Activated CD4-positive, alpha-beta memory T cell treated with anti-CD3 and anti-CD28 coated beads for 36 hours (primary cell): ENCODE measurements at regions not wholly inside any gene's neighbourhood (a gene's known extent, or its start where the extent isn't known, plus 50 kb on each side); places are given as distances from the start of the nearest gene placed in this dataset.
"Not testable (repeated sequence)": the region's sequence is repeated elsewhere in the genome, so short reads cannot be mapped to it uniquely, and the experiment has no call there.

ENCODE experiments used
- CTCF ChIA-PET: fragments of 350-600 bp; sonication (Branson Sonifier 250); formaldehyde crosslinking; loops from one replicate; lab custom pipeline; 2021; ENCODE audit warnings: antibody characterized with exemption, inconsistent platforms; lab: Charles Lee
- POLR2A ChIA-PET: fragments of 350-600 bp; sonication (Branson Sonifier 250); formaldehyde crosslinking; loops from one replicate; lab custom pipeline; 2021; ENCODE audit warnings: antibody characterized with exemption; lab: Charles Lee
- DNase-seq: peaks from one replicate; pipeline ENCODE4 v3.0.0-alpha.2; 2020
- H3K27ac Mint-ChIP-seq: one replicate; pipeline ENCODE4 v1.8.0; 2021; ENCODE audit warnings: mixed read lengths
- H3K27me3 Mint-ChIP-seq: one replicate; pipeline ENCODE4 v1.8.0; 2021; ENCODE audit warnings: mixed read lengths
- H3K36me3 Mint-ChIP-seq: one replicate; pipeline ENCODE4 v1.8.0; 2021; ENCODE audit warnings: mixed read lengths
- H3K4me1 Mint-ChIP-seq: one replicate; pipeline ENCODE4 v1.8.0; 2021; ENCODE audit warnings: low read depth, mixed read lengths
- H3K4me3 Mint-ChIP-seq: one replicate; pipeline ENCODE4 v1.8.0; 2021; ENCODE audit warnings: mild to moderate bottlenecking, mixed read lengths
- H3K9me3 Mint-ChIP-seq: one replicate; pipeline ENCODE4 v1.8.0; 2021; ENCODE audit warnings: mixed read lengths
- intact Hi-C: fragments of 100-400 bp; cut with micrococcal nuclease; formaldehyde crosslinking; loops from one replicate; pipeline ENCODE4 v1.15.1; 2023

DNA sequence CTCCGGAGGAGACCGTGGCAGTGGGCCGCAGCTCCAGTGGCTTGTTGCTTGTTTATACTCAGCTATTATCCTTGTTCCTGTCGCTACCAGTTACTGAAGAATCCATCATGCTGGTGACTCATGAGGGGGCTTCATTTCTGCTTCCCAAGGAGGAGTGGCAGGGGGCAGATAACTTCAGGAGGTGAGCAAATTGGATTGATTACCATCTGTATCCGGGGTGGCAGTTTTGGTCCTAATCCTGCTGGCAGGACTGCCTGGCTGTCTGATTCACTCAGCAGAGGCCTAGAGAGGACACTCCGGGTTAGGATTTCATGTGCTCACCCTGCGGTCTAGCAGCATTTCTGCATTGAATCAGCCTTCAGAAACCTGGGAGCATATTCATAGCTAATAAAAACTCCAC, 230.0 kb downstream of the ACTR3 start:
- H3K4me1 Mint-ChIP-seq: no peaks in the 10 kb centered on the region
- DNase-seq: no peak
- POLR2A ChIA-PET: no interaction called here
- no peak overlapping the region for H3K4me3 Mint-ChIP-seq
- H3K27ac Mint-ChIP-seq: no peak overlapping the region
- H3K9me3 Mint-ChIP-seq: no peaks in the 10 kb centered on the region
- CTCF ChIA-PET: no interaction called here
- no peaks in the 10 kb centered on the region for H3K36me3 Mint-ChIP-seq
- peaks cover 5% of the 10 kb centered on the region for H3K27me3 Mint-ChIP-seq
- intact Hi-C loops: no loop called here

DNA sequence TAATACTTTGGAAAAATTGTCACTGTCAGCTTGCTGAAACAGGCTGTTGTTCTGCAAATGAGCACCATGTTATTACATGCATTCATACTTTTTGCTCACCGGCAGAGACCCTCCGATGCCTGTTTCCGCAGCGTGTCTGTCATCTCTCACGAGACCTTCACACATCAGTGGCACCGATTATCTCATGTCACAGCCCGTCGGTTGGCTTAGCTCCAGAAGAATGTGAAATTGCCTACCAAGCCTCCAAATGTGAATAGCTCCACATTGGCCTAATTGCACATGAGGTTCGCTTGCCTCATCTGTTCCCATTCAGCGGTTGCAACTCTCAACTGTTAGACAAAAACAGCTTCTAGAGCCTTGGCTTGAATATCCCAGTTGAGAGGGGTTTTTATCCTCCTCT, 233.0 kb downstream of the ACTR3 start:
- POLR2A ChIA-PET: no interaction called here
- no peaks in the 10 kb centered on the region for H3K27me3 Mint-ChIP-seq
- intact Hi-C loops: no loop called here
- no peak overlapping the region for H3K4me3 Mint-ChIP-seq
- H3K27ac Mint-ChIP-seq: no peak overlapping the region
- no peaks in the 10 kb centered on the region for H3K4me1 Mint-ChIP-seq
- CTCF ChIA-PET: no interaction called here
- no peak for DNase-seq
- H3K36me3 Mint-ChIP-seq: no peaks in the 10 kb centered on the region
- H3K9me3 Mint-ChIP-seq: no peaks in the 10 kb centered on the region

DNA sequence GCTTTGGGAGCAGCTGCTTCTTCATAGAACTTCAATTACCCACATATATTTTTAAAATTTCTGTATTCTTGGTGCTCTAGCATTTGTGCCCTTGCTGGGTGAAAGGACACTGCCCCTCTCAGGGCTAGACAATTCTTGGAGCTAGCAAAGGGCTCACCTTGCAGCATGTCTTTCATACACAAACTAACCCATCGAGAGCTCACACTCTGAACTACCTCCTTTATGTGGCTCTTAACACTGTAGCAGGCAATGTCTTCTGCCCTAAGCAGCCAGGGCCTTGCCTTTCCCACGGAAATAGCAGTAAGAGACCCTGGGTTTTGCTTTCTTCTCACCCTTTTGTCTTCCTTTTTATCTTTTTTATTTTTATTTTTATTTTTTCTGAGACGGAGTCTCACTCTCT, 234.0 kb downstream of the ACTR3 start:
- POLR2A ChIA-PET: no interaction called here
- DNase-seq: no peak
- CTCF ChIA-PET: no interaction called here
- intact Hi-C loops: no loop called here
- Mint-ChIP-seq H3K36me3 (no peaks in the 10 kb centered on the region), H3K4me1 (no peaks in the 10 kb centered on the region), H3K27me3 (no peaks in the 10 kb centered on the region), H3K9me3 (no peaks in the 10 kb centered on the region), H3K4me3 (no peak overlapping the region), H3K27ac (no peak overlapping the region)

DNA sequence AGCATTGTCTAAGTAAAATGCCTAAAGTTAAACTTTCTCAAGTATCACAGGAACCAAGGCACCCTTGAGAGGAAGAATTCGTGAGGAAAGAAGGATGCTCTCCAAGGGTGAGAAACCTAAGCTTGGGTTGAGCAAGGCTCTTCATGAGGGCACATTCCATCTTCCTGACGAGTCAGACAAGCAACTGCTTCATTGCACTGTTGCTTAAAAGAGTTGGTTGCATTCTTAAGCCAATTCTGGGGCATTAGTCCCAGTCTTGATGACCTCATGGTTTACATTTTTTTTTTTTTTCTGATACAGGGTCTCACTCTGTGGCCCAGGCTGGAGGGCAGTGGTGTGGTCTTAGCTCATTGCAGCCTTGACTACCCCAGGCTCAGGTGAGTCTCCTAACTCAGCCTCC, 237.5 kb downstream of the ACTR3 start:
- H3K9me3 Mint-ChIP-seq: no peaks in the 10 kb centered on the region
- no peak overlapping the region for H3K4me3 Mint-ChIP-seq
- intact Hi-C loops: no loop called here
- ChIA-PET POLR2A (no interaction called here), CTCF (no interaction called here)
- no peak overlapping the region for H3K27ac Mint-ChIP-seq
- no peaks in the 10 kb centered on the region for H3K36me3 Mint-ChIP-seq
- H3K27me3 Mint-ChIP-seq: peaks cover 7% of the 10 kb centered on the region
- DNase-seq: no peak
- no peaks in the 10 kb centered on the region for H3K4me1 Mint-ChIP-seq

DNA sequence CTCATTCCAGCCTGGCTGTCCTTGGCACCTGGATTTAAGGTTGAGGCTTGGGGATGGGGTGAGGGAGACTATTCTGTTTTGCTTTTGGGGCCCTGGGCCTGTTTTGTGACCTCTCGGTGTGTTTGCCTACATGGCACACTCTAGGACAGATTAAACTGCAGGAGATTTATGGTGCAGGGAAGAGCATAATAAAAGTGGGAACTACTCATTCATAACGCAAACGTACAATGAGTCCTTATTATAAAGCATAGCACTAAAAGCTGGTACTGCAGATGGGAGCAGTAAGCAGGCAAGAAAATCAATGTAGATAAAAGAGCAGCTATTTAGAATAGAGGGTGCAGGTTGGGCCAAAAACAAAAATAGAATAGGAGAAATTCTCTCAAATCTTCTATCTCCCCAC, 238.4 kb downstream of the ACTR3 start:
- intact Hi-C loops: no loop called here
- H3K4me3 Mint-ChIP-seq: no peak overlapping the region
- no peak overlapping the region for H3K27ac Mint-ChIP-seq
- no peaks in the 10 kb centered on the region for H3K36me3 Mint-ChIP-seq
- H3K4me1 Mint-ChIP-seq: no peaks in the 10 kb centered on the region
- ChIA-PET POLR2A (no interaction called here), CTCF (no interaction called here)
- H3K27me3 Mint-ChIP-seq: peaks cover 7% of the 10 kb centered on the region
- no peak for DNase-seq
- H3K9me3 Mint-ChIP-seq: no peaks in the 10 kb centered on the region

DNA sequence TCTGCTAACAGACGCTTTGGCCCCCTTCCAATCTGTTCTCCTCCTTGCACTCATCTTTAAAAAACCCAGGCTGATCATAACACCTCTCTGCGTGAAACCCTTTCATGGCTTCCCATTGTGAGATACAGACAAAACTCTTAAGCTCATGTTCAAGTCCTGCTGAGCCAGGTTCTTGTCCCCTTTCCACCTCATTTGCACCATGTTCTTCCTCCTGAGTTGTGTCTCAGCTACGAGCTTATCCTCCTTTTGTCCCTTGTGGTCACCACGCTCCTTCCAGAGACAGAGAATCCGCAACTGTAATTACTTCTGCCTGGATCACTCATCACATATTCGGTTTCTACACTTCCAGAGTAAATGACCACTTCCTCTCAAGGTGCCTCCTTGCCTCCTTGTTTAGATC, 238.8 kb downstream of the ACTR3 start:
- CTCF ChIA-PET: no interaction called here
- no peak overlapping the region for H3K4me3 Mint-ChIP-seq

DNA sequence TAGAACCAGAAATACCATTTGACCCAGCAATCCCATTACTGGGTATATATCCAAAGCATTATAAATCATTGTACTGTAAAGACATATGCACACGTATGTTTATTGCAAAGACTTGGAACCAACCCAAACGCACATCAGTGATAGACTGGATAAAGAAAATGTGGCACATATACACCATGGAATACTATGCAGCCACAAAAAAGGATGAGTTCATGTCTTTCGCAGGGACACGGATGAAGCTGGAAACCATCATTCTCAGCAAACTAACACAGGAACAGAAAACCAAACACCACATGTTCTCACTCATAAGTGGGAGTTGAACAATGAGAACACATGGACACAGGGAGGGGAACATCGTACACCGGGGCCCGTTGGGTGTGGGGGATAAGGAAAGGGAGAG, 242.2 kb downstream of the ACTR3 start:
- H3K27me3 Mint-ChIP-seq, intact Hi-C loops, H3K9me3 Mint-ChIP-seq: not testable (repeated sequence)

More for the DNA sequence above, 238.8 kb downstream of the ACTR3 start:
- H3K27me3 Mint-ChIP-seq: peaks cover 7% of the 10 kb centered on the region
- no peak for DNase-seq
- H3K27ac Mint-ChIP-seq: no peak overlapping the region
- no peaks in the 10 kb centered on the region for H3K36me3 Mint-ChIP-seq
- POLR2A ChIA-PET: no interaction called here
- no peaks in the 10 kb centered on the region for H3K9me3 Mint-ChIP-seq
- no peaks in the 10 kb centered on the region for H3K4me1 Mint-ChIP-seq
- intact Hi-C loops: no loop called here

DNA sequence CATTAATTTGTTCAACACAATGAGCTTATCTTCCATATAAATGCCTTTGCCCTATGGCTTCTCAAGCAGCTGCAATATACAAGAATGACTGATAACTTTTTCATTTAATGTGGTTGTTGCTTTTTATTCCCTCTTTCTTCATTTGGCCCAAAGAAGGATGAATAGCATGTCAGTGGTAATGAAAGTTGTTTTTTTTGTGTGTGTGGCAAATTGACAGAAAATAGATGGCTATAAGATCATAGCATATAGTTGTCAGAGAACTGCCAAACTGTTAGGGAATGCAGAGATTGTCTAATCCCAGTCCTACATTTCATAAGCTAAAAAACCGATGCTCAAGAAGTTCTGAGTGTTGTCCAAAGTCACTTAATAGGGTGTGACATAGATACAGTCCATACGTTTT, 244.3 kb downstream of the ACTR3 start:
- Mint-ChIP-seq H3K27ac (no peak overlapping the region), H3K36me3 (no peaks in the 10 kb centered on the region), H3K9me3 (no peaks in the 10 kb centered on the region), H3K4me1 (no peaks in the 10 kb centered on the region), H3K27me3 (peaks cover 8% of the 10 kb centered on the region), H3K4me3 (no peak overlapping the region)
- ChIA-PET POLR2A (no interaction called here), CTCF (no interaction called here)
- DNase-seq: no peak
- intact Hi-C loops: no loop called here

More for the DNA sequence above, 242.2 kb downstream of the ACTR3 start:
- DNase-seq, H3K36me3 Mint-ChIP-seq, H3K27ac Mint-ChIP-seq, POLR2A ChIA-PET, H3K4me1 Mint-ChIP-seq, CTCF ChIA-PET, H3K4me3 Mint-ChIP-seq: not testable (repeated sequence)

DNA sequence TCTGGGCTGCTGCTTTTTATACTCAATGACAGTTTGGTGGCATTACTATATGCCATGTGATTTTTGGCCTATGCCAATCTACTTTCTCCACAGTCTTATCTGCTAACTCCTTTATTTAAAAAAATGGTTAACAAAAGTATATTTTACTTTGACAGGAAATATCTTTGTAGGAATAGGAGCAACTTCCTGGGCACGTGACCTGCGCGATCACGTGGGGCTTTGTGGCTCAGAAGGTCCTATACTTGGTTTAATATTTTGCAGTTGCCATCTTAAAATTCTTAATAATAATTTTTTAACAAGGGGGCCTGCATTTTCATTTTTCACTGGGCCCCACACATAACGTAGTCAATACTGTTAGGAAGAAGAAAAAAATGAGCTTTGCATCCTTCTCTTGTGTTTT, 249.7 kb downstream of the ACTR3 start:
- H3K9me3 Mint-ChIP-seq: no peaks in the 10 kb centered on the region
- no peaks in the 10 kb centered on the region for H3K4me1 Mint-ChIP-seq
- ChIA-PET POLR2A (no interaction called here), CTCF (no interaction called here)
- H3K27ac Mint-ChIP-seq: no peak overlapping the region
- no peak for DNase-seq
- H3K27me3 Mint-ChIP-seq: peaks cover 1% of the 10 kb centered on the region
- no peak overlapping the region for H3K4me3 Mint-ChIP-seq
- intact Hi-C loops: no loop called here
- no peaks in the 10 kb centered on the region for H3K36me3 Mint-ChIP-seq

DNA sequence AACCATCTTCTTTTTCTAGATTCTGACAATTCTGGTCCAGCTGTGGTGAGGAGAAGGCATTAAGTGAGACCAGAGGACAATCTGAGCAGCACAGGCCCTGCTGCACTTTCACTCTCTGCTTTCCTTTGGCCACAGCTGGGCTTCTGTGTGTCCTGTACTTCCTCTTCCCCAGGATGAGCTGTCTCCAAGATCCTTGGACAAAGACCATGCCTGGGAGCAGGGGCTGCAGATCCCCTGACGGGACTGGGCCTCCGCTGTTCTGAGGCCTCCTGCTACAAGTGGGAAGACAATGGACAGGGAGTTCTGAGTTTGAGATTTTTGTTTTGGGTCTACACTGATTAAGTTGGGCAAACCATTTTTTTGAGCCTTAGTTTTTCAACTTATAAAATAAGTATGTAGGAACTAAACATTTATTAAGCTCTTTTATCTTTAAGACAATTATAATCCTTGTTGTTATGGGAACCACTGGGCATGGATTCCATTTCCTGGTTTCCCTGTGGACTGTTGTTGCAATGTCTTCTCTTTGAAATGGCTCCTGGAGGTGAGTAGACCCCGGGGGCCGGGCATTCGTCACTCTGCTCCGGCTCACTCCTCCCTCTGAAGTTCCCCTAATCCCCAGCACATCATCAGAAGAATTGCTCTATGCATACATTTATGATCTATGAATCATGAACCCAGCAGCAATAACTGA, 266.6 kb downstream of the ACTR3 start:
- peaks cover 7% of the 10 kb centered on the region for H3K27me3 Mint-ChIP-seq
- no peak for DNase-seq
- POLR2A ChIA-PET: no interaction called here
- no peaks in the 10 kb centered on the region for H3K4me1 Mint-ChIP-seq
- H3K27ac Mint-ChIP-seq: no peak overlapping the region
- CTCF ChIA-PET: no interaction called here
- no peaks in the 10 kb centered on the region for H3K36me3 Mint-ChIP-seq
- no peak overlapping the region for H3K4me3 Mint-ChIP-seq
- intact Hi-C loops: no loop called here
- no peaks in the 10 kb centered on the region for H3K9me3 Mint-ChIP-seq

DNA sequence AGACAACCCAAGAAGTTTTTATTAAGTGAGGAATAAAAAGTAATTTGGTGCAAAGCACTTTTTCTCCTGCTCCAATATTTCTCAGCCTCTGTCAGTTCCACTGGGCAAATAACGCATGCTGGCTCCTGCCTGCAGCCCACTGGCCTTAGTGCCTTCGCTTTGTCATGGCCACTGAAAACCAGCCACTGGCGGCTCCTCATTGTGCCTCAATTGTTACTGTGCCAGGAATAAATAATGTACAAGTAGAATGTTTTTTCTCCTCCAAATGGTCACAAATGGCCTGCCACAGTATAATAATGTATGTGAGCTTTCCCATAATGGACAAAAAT, 267.1 kb downstream of the ACTR3 start:
- Mint-ChIP-seq H3K27ac (no peak overlapping the region), H3K4me1 (no peaks in the 10 kb centered on the region), H3K4me3 (no peak overlapping the region), H3K27me3 (peaks cover 5% of the 10 kb centered on the region), H3K9me3 (no peaks in the 10 kb centered on the region), H3K36me3 (no peaks in the 10 kb centered on the region)
- no peak for DNase-seq
- CTCF ChIA-PET: no interaction called here
- POLR2A ChIA-PET: no interaction called here
- intact Hi-C loops: no loop called here

DNA sequence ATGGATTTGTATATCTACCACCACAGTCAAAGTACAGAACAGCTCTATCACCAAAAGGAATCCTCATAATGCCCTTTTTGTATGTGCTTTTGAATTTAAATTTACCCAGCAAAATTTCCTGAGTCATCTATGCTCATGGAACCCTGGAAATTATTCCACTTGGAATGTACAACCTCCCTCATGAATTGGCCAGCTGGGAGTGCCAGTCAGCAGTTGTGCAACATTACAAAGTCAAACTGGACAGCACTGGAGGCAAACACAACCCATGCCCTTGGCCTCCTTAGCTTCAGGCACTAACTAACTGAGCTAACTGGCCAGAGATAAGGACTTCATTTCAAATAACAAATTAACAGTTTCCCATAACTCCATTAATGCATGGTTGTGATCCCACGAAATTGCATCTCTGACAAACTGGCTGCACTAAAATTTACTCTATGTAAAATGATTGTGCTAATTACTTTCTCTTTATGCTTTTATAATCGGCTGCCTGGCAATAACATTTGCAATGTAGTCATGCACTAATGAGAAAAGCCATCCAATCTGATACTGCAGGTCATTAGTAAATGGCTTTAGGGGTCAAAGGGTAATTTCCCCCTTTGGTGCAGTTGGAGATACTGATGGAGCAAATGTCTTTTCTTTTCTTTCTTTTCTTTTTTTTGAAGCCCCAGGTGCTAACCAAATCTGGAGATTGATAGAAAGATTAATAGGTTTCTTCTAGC, 270.5 kb downstream of the ACTR3 start:
- no peak overlapping the region for H3K27ac Mint-ChIP-seq
- ChIA-PET POLR2A (no interaction called here), CTCF (no interaction called here)
- H3K4me1 Mint-ChIP-seq: no peaks in the 10 kb centered on the region
- H3K36me3 Mint-ChIP-seq: no peaks in the 10 kb centered on the region
- H3K4me3 Mint-ChIP-seq: no peak overlapping the region
- no peak for DNase-seq
- H3K9me3 Mint-ChIP-seq: no peaks in the 10 kb centered on the region
- H3K27me3 Mint-ChIP-seq: peaks cover 3% of the 10 kb centered on the region
- intact Hi-C loops: no loop called here

DNA sequence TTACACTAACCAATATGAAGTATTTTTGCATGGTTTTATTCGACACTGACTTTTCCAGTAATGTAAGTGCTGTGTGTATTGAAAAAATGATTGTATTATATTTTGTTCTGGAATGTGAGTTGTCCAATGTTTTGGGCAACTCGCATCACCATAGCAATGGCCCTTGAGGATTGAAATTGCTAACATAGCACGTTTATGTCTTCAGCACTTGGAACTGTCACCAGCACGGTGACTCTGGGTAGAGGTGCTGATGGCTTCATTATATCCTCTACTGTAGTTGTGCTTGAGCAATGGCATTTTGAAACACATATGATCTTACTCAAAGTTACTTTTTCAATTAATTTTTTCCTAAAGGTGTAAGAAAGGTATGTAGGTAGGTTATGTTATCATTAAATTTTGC, 271.5 kb downstream of the ACTR3 start:
- H3K9me3 Mint-ChIP-seq: no peaks in the 10 kb centered on the region
- intact Hi-C loops: no loop called here
- H3K27ac Mint-ChIP-seq: no peak overlapping the region
- H3K4me1 Mint-ChIP-seq: no peaks in the 10 kb centered on the region
- ChIA-PET CTCF (no interaction called here), POLR2A (no interaction called here)
- H3K36me3 Mint-ChIP-seq: no peaks in the 10 kb centered on the region
- no peak overlapping the region for H3K4me3 Mint-ChIP-seq
- peaks cover 4% of the 10 kb centered on the region for H3K27me3 Mint-ChIP-seq
- no peak for DNase-seq
